Upper lobe of left lung (tissue), 6 donors: ENCODE measurements at regions not wholly inside any gene's neighbourhood (a gene's known extent, or its start where the extent isn't known, plus 50 kb on each side); places are given as distances from the start of the nearest gene placed in this dataset.

Experiments used
- ATAC-seq, 2 donors: fragments of 200-7000 bp; cut with Tn5 transposase; one replicate each; pipeline ENCODE4 v1.9.1; 2022; ENCODE audit warnings: mild to moderate bottlenecking in 2 of 2, moderate library complexity in 2 of 2; ENCODE audit not compliant: low FRiP score in 2 of 2
- DNase-seq, 2 donors: peaks; one replicate each; pipeline ENCODE4 v3.0.0-alpha.2; 2019 to 2020
- H3K27ac ChIP-seq, 4 donors: fragments of 200-600 bp; sonication (generic); one replicate each; pipeline ENCODE4 v1.5.1; 2016 to 2019
- H3K27me3 ChIP-seq, 4 donors: fragments of 200-600 bp; sonication (generic); one replicate each; pipeline ENCODE4 v1.5.1; 2017 to 2019
- H3K36me3 ChIP-seq, 4 donors: fragments of 200-600 bp; sonication (generic); one replicate each; pipeline ENCODE4 v1.5.1; 2016 to 2019
- H3K4me1 ChIP-seq, 4 donors: fragments of 200-600 bp; sonication (generic); one replicate each; pipeline ENCODE4 v1.5.1; 2018 to 2019
- H3K4me3 ChIP-seq, 4 donors: fragments of 200-600 bp; sonication (generic); one replicate each; pipeline ENCODE4 v1.5.1; 2017 to 2019; ENCODE audit warnings: mild to moderate bottlenecking in 2 of 4, moderate library complexity in 1 of 4
- H3K9me3 ChIP-seq, 4 donors: fragments of 200-600 bp; sonication (generic); one replicate each; pipeline ENCODE4 v1.5.1; 2018 to 2019
- EP300 ChIP-seq, 4 donors: sonication (generic); formaldehyde crosslinking; IDR thresholded peaks; one replicate each; pipeline ENCODE4 v1.5.1; 2017; ENCODE audit warnings: antibody characterized with exemption in 4 of 4, control low read depth in 2 of 4
- POLR2A ChIP-seq, 4 donors: fragments of 450-650 bp; IDR thresholded peaks; one replicate each; pipeline ENCODE4 v1.5.1; 2016 to 2017; ENCODE audit warnings: antibody characterized with exemption in 4 of 4, mild to moderate bottlenecking in 2 of 4
- POLR2AphosphoS5 ChIP-seq, 2 donors: sonication (generic); formaldehyde crosslinking; IDR thresholded peaks; one replicate each; pipeline ENCODE4 v1.5.1; 2017; ENCODE audit warnings: antibody characterized with exemption in 2 of 2
- WGBS, 2 donors: methylation state at CpG; one replicate each; pipeline ENCODE4 v1.1.5; 2017 to 2018; 5-methylcytosine and 5-hydroxymethylcytosine counted together
- TF ChIP-seq, protein P1 (sequence below), 6 experiments: fragments of 450-650 bp in 4 of 6; fragments of 200-600 bp in 2 of 6; sonication (generic) in 2 of 6; IDR thresholded peaks; one replicate each; pipeline ENCODE4 v1.5.1; 2016 to 2019; ENCODE audit warnings: antibody characterized with exemption in 6 of 6
- donor health status: DM: no; HTN: no; CAD: no; lungs with moderate emphysema.
- donor health status: DM: no; HTN: yes; CAD: no; lungs with severe emphysema.

- no peak for ATAC-seq
- H3K36me3 ChIP-seq = no peaks in the 10 kb centered on the region
These were observed 324.1 kb downstream of the HAPSTR1 start for GRCh38 chr16:9415545-9415944.

GRCh38 chr16:9417898-9418297, 326.5 kb downstream of the HAPSTR1 start:
- Histone ChIP-seq H3K36me3 (no peaks in the 10 kb centered on the region), H3K4me3 (no peak overlapping the region), H3K9me3 (peaks cover 0 to 7% (median 2%) of the 10 kb centered on the region in 4 donors), H3K4me1 (no peaks in the 10 kb centered on the region), H3K27ac (no peak overlapping the region), H3K27me3 (no peaks in the 10 kb centered on the region)
- DNase-seq = no peak
- no peak for ATAC-seq
- no peak for TF ChIP-seq POLR2A (IDR thresholded peaks at IDR 0.05)
- TF ChIP-seq, protein P1, sequence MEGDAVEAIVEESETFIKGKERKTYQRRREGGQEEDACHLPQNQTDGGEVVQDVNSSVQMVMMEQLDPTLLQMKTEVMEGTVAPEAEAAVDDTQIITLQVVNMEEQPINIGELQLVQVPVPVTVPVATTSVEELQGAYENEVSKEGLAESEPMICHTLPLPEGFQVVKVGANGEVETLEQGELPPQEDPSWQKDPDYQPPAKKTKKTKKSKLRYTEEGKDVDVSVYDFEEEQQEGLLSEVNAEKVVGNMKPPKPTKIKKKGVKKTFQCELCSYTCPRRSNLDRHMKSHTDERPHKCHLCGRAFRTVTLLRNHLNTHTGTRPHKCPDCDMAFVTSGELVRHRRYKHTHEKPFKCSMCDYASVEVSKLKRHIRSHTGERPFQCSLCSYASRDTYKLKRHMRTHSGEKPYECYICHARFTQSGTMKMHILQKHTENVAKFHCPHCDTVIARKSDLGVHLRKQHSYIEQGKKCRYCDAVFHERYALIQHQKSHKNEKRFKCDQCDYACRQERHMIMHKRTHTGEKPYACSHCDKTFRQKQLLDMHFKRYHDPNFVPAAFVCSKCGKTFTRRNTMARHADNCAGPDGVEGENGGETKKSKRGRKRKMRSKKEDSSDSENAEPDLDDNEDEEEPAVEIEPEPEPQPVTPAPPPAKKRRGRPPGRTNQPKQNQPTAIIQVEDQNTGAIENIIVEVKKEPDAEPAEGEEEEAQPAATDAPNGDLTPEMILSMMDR (IDR thresholded peaks at IDR 0.05) = no peak
- no peak for TF ChIP-seq EP300 (IDR thresholded peaks at IDR 0.05)
- TF ChIP-seq POLR2AphosphoS5 (IDR thresholded peaks at IDR 0.05) = no peak
- WGBS, 2 donors = 89 to 96% methylated on average over 2 of the region's 2 CpGs

More at GRCh38 chr16:9415545-9415944, 324.1 kb downstream of the HAPSTR1 start:
- DNase-seq = no peak
- Histone ChIP-seq H3K9me3 (peaks cover 0 to 7% (median 2%) of the 10 kb centered on the region in 4 donors), H3K27me3 (no peaks in the 10 kb centered on the region), H3K4me1 (no peaks in the 10 kb centered on the region), H3K27ac (no peak overlapping the region), H3K4me3 (no peak overlapping the region)
- TF ChIP-seq, protein P1 (IDR thresholded peaks at IDR 0.05) = no peak
- TF ChIP-seq EP300 (IDR thresholded peaks at IDR 0.05) (no peak), POLR2AphosphoS5 (IDR thresholded peaks at IDR 0.05) (no peak), POLR2A (IDR thresholded peaks at IDR 0.05) (no peak)
- 72 to 83% methylated on average over 4 of the region's 4 CpGs for WGBS, 2 donors

GRCh38 chr16:9419161-9419560, 327.7 kb downstream of the HAPSTR1 start:
- TF ChIP-seq POLR2AphosphoS5 (IDR thresholded peaks at IDR 0.05) (no peak), EP300 (IDR thresholded peaks at IDR 0.05) (no peak), POLR2A (IDR thresholded peaks at IDR 0.05) (no peak)
- TF ChIP-seq, protein P1 (IDR thresholded peaks at IDR 0.05) = no peak
- H3K4me3 ChIP-seq = no peak overlapping the region
- 90 to 97% methylated on average over 3 of the region's 3 CpGs for WGBS, 2 donors
- H3K9me3 ChIP-seq = peaks cover 0 to 7% (median 2%) of the 10 kb centered on the region in 4 donors
- ATAC-seq (no peak), DNase-seq (no peak)
- no peaks in the 10 kb centered on the region for H3K4me1 ChIP-seq
- H3K36me3 ChIP-seq = no peaks in the 10 kb centered on the region
- no peaks in the 10 kb centered on the region for H3K27me3 ChIP-seq
- no peak overlapping the region for H3K27ac ChIP-seq

- DNase-seq (no peak), ATAC-seq (no peak)
- Histone ChIP-seq H3K9me3 (no peaks in the 10 kb centered on the region), H3K36me3 (no peaks in the 10 kb centered on the region), H3K4me1 (no peaks in the 10 kb centered on the region), H3K27me3 (no peaks in the 10 kb centered on the region), H3K27ac (no peak overlapping the region), H3K4me3 (no peak overlapping the region)
- WGBS, 2 donors = 54 to 86% methylated on average over 7 of the region's 7 CpGs
- TF ChIP-seq, protein P1 (IDR thresholded peaks at IDR 0.05) = no peak
- TF ChIP-seq POLR2AphosphoS5 (IDR thresholded peaks at IDR 0.05) (no peak), POLR2A (IDR thresholded peaks at IDR 0.05) (no peak), EP300 (IDR thresholded peaks at IDR 0.05) (no peak)
These were observed 331.5 kb downstream of the HAPSTR1 start for GRCh38 chr16:9422762-9423513.

DNA sequence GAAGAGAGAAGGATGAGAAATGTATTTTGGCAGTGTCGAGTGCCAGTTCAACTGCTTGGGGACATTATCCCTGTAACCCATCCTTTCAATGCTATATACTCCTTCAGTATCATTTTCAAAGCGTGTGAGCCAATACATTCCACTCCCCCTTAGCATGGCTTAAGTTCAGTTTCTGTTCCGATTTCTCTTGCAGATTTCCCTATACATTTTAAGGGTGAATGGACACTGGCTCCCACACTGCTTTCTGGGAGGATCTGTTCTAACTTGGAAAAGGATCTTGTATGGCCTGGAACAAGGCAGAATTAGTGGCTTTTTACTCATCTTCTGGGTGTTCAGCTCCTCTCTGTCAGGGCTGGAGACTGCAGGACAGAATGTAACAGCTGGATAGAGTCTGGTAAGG, 333.8 kb downstream of the HAPSTR1 start:
- DNase-seq = no peak
- H3K27me3 ChIP-seq = no peaks in the 10 kb centered on the region
- no peak for TF ChIP-seq POLR2A (IDR thresholded peaks at IDR 0.05)
- no peaks in the 10 kb centered on the region for H3K9me3 ChIP-seq
- H3K27ac ChIP-seq = no peak overlapping the region
- 80 to 84% methylated on average over 3 of the region's 3 CpGs for WGBS, 2 donors
- H3K36me3 ChIP-seq = no peaks in the 10 kb centered on the region
- no peaks in the 10 kb centered on the region for H3K4me1 ChIP-seq
- no peak for ATAC-seq
- H3K4me3 ChIP-seq = no peak overlapping the region
